Muscle layer of colon (tissue), 2 donors: ENCODE measurements at regions not wholly inside any gene's neighbourhood (a gene's known extent, or its start where the extent isn't known, plus 50 kb on each side); places are given as distances from the start of the nearest gene placed in this dataset.
"Not testable (repeated sequence)": the region's sequence is repeated elsewhere in the genome, so short reads cannot be mapped to it uniquely, and the experiment has no call there.

Source experiments
- H3K27ac ChIP-seq: one replicate; pipeline ENCODE4 v1.7.0; 2013; ENCODE audit warnings: low read depth, mild to moderate bottlenecking, low read length, moderate library complexity
- H3K27me3 ChIP-seq, 2 donors: one replicate each; pipeline ENCODE4 v1.7.0; 2013; ENCODE audit warnings: low read length in 2 of 2, mild to moderate bottlenecking in 2 of 2; ENCODE audit not compliant: insufficient read depth in 2 of 2, control insufficient read depth in 1 of 2
- H3K36me3 ChIP-seq: one replicate; pipeline ENCODE4 v1.7.0; 2013; ENCODE audit warnings: mild to moderate bottlenecking, low read length; ENCODE audit not compliant: insufficient read depth
- H3K4me1 ChIP-seq: one replicate; pipeline ENCODE4 v1.7.0; 2013; ENCODE audit warnings: mild to moderate bottlenecking, low read length; ENCODE audit not compliant: insufficient read depth
- H3K4me3 ChIP-seq, 2 donors: one replicate each; pipeline ENCODE4 v1.7.0; 2013; ENCODE audit warnings: low read length in 2 of 2, low read depth in 1 of 2, mild to moderate bottlenecking in 1 of 2, moderate library complexity in 1 of 2
- H3K9ac ChIP-seq: one replicate; pipeline ENCODE4 v1.7.0; 2013; ENCODE audit warnings: low read length
- H3K9me3 ChIP-seq: one replicate; pipeline ENCODE4 v1.7.0; 2013; ENCODE audit warnings: mild to moderate bottlenecking, low read length
- donor health status: abdominal sarcoma.
- donor health status: Adenocarcinoma of cecum.

DNA sequence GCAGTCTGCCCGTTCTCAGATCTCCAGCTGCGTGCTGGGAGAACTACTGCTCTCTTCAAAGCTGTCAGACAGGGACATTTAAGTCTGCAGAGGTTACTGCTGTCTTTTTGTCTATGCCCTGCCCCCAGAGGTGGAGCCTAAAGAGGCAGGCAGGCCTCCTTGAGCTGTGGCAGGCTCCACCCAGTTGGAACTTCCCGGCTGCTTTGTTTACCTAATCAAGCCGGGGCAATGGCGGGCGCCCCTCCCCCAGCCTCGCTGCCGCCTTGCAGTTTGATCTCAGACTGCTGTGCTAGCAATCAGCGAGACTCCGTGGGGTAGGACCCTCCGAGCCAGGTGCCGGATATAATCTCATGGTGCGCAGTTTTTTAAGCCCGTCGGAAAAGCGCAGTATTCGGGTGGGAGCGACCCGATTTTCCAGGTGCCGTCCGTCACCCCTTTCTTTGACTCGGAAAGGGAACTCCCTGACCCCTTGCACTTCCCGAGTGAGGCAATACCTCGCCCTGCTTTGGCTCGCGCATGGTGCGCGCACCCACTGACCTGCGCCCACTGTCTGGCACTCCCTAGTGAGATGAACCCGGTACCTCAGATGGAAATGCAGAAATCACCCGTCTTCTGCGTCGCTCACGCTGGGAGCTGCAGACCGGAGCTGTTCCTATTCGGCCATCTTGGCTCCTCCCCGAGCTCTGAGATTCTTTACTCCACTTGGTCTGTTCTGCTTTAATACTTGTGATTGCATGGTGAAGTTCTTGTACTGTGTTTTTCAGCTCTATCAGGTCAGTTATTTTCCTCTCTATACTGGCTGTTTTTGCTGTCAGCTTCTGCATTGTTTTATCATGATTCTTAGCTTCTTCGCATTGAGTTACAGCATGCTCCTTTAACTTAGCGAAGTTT, 148.9 kb upstream of the TPRG1 start:
- H3K9me3 ChIP-seq, H3K27ac ChIP-seq, H3K9ac ChIP-seq, H3K27me3 ChIP-seq, H3K36me3 ChIP-seq, H3K4me1 ChIP-seq, H3K4me3 ChIP-seq: not testable (repeated sequence)

- Histone ChIP-seq H3K9ac (no peak overlapping the region), H3K36me3 (no peaks in the 10 kb centered on the region), H3K4me3 (no peak overlapping the region), H3K4me1 (no peaks in the 10 kb centered on the region), H3K27me3 (no peaks in the 10 kb centered on the region), H3K27ac (no peak overlapping the region), H3K9me3 (no peaks in the 10 kb centered on the region)
These were observed 145.9 kb upstream of the TPRG1 start for GRCh38 chr3:189025866-189026265.

GRCh38 chr3:189027626-189028155, 144.1 kb upstream of the TPRG1 start:
- H3K9ac ChIP-seq, result no peak overlapping the region
- H3K27me3 ChIP-seq, result no peaks in the 10 kb centered on the region
- H3K36me3 ChIP-seq, result no peaks in the 10 kb centered on the region
- H3K4me3 ChIP-seq, result no peak overlapping the region
- H3K27ac ChIP-seq, result no peak overlapping the region
- H3K4me1 ChIP-seq, result no peaks in the 10 kb centered on the region
- H3K9me3 ChIP-seq, result no peaks in the 10 kb centered on the region

DNA sequence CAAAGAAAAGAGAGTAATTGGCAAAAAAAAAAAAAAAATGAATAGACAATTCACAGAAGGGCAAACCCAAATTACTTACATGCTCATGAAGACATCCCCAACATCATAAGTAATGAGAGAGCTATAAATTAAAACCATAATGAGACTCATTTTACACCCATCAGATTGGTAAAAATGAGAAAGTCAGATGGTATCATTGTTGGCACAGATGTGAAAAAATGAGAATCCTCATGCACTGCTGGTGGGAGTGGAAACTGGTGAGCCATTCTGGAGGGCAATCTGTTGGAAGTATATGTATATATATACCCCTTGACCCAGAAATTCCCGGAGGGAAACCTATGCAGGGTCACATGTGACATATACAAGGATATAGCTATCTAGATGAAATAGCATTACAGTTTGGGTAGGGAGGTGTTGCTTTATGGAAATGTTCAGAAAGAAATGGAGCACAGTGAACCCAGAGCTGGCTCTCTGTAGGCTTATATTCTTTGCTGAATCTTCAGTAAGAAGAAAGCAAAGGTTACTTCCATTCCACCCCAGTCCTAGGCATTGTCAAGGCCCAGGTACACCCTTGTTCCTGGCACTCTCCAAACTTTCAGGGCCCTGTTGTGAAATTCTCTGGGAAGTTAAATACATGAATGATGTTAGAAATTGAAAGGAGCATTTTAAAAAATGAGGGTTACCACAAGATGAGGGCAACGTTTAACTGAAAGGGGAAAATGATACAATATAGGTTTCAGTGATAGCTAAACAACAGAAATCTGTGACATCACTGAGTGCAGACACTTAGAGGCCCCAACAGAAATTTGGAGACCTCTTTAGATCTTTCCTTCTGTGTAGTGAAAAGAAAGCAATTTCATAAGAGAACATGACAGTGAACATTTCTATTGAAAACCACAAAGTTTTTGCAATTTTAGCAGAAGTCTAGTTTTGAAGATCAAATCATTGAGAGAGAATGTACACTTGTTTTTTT, 132.7 kb upstream of the TPRG1 start:
- no peaks in the 10 kb centered on the region for H3K4me1 ChIP-seq
- H3K4me3 ChIP-seq, result no peak overlapping the region
- no peaks in the 10 kb centered on the region for H3K36me3 ChIP-seq
- H3K9ac ChIP-seq, result no peak overlapping the region
- H3K9me3 ChIP-seq, result no peaks in the 10 kb centered on the region
- no peaks in the 10 kb centered on the region for H3K27me3 ChIP-seq
- no peak overlapping the region for H3K27ac ChIP-seq

- H3K9ac ChIP-seq, result no peak overlapping the region
- H3K36me3 ChIP-seq, result no peaks in the 10 kb centered on the region
- no peak overlapping the region for H3K4me3 ChIP-seq
- no peaks in the 10 kb centered on the region for H3K27me3 ChIP-seq
- H3K9me3 ChIP-seq, result no peaks in the 10 kb centered on the region
- H3K27ac ChIP-seq, result no peak overlapping the region
- no peaks in the 10 kb centered on the region for H3K4me1 ChIP-seq
These were observed 131.0 kb upstream of the TPRG1 start for GRCh38 chr3:189040656-189041335.

GRCh38 chr3:189041482-189042090, 130.2 kb upstream of the TPRG1 start:
- Histone ChIP-seq H3K27ac (no peak overlapping the region), H3K36me3 (no peaks in the 10 kb centered on the region), H3K9ac (no peak overlapping the region), H3K9me3 (no peaks in the 10 kb centered on the region), H3K4me1 (no peaks in the 10 kb centered on the region), H3K4me3 (no peak overlapping the region), H3K27me3 (no peaks in the 10 kb centered on the region)

GRCh38 chr3:189042832-189043231, 128.9 kb upstream of the TPRG1 start:
- no peak overlapping the region for H3K4me3 ChIP-seq
- no peak overlapping the region for H3K9ac ChIP-seq
- no peaks in the 10 kb centered on the region for H3K9me3 ChIP-seq
- H3K4me1 ChIP-seq, result no peaks in the 10 kb centered on the region
- no peaks in the 10 kb centered on the region for H3K27me3 ChIP-seq
- H3K27ac ChIP-seq, result no peak overlapping the region
- no peaks in the 10 kb centered on the region for H3K36me3 ChIP-seq

DNA sequence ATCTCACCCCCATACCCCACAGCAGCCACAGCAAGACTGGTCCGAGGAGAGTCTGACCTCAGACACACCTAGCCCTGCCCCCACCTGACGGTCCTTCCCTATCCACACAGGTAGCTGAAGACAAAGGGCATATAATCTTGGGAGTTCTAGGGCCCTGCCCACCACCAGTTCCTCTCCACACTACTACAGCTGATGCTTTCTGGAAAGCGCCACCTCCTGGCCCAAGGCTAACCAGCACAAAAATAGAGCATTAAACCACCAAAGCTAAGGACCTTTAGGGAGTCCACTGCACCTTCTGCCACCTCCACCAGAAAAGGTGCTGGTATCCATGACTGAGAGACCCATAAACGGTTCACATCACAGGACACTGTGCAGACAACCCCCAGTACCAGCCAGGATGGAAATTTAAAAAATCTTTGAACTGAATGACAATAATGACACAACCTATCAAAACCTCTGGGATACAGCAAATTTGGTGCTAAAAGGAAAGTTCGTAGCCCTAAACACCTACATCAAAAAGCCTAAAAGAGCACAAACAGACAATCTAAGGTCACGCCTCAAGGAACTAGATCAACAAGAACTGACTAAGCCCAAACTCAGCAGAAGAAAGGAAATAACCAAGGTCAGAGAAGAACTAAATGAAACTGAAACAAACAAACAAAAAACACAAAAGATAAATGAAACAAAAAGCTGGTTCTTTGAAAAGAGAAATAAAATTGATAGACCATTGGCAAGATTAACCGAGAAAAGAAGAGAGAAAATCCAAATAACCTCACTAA, 122.1 kb upstream of the TPRG1 start:
- Histone ChIP-seq H3K9me3 (no peaks in the 10 kb centered on the region), H3K27ac (no peak overlapping the region), H3K9ac (no peak overlapping the region), H3K4me3 (no peak overlapping the region), H3K4me1 (no peaks in the 10 kb centered on the region), H3K36me3 (no peaks in the 10 kb centered on the region), H3K27me3 (no peaks in the 10 kb centered on the region)

- Histone ChIP-seq H3K9me3 (no peaks in the 10 kb centered on the region), H3K27ac (no peak overlapping the region), H3K36me3 (no peaks in the 10 kb centered on the region), H3K4me3 (no peak overlapping the region), H3K4me1 (no peaks in the 10 kb centered on the region), H3K9ac (no peak overlapping the region), H3K27me3 (no peaks in the 10 kb centered on the region)
These were observed 118.4 kb upstream of the TPRG1 start for GRCh38 chr3:189053322-189053721.

DNA sequence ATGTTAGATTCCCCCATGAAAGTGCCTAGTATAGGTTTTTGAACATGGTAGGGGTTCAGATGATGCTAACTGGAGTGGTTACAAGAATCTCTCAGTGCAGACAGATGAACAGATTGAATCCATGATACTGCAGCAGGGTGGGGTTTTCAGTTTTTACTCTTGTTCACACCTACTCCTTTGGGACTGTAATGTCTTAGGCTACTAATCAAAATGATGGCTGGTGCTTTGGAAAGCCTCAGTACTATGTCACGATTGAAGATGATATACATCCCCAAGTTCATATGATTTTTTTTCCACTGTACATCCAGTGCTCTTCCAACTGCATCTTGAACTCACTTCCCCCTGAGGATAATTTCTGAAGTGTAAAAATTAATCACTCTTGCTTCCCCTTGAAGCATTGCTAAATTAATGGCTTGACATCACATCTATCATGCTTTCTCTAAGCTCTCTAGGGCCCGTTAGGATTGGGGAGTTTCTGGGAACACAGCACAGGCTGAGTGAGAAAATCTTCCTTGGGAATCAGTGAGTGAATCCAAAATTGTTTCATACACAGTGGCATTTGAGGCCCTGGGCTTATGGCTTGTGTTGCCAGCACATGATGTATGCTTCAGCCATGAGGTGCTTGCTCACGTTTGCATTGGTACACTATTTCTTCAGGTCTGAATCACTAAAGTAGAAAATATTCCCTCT, 115.0 kb upstream of the TPRG1 start:
- Histone ChIP-seq H3K4me1 (no peaks in the 10 kb centered on the region), H3K9ac (no peak overlapping the region), H3K27me3 (no peaks in the 10 kb centered on the region), H3K9me3 (no peaks in the 10 kb centered on the region), H3K27ac (no peak overlapping the region), H3K36me3 (no peaks in the 10 kb centered on the region), H3K4me3 (no peak overlapping the region)
